Activated CD4-positive, alpha-beta T cell treated with anti-CD3 and anti-CD28 coated beads, Interleukin-2, amount 50 U/mL, for 4 hours (primary cell): ENCODE measurements at regions not wholly inside any gene's neighbourhood (a gene's known extent, or its start where the extent isn't known, plus 50 kb on each side); places are given as distances from the start of the nearest gene placed in this dataset.
"Not testable (repeated sequence)": the region's sequence is repeated elsewhere in the genome, so short reads cannot be mapped to it uniquely, and the experiment has no call there.

Experiments used
- DNase-seq, 2 experiments: peaks; one replicate each; pipeline ENCODE4 v3.0.0-alpha.2; 2020

- no peak for DNase-seq
These were observed 117.8 kb upstream of the GMDS start for GRCh38 chr6:2363211-2363610.

- no peak for DNase-seq
These were observed 115.8 kb upstream of the GMDS start for GRCh38 chr6:2361195-2361594.

- DNase-seq: no peak
These were observed 115.3 kb upstream of the GMDS start for GRCh38 chr6:2360716-2361115.

GRCh38 chr6:2360126-2360525 is 114.7 kb upstream of the GMDS start:
- DNase-seq: no peak

GRCh38 chr6:2355150-2355549 is 109.7 kb upstream of the GMDS start:
- no peak for DNase-seq

GRCh38 chr6:2354138-2354491 is 108.7 kb upstream of the GMDS start:
- DNase-seq: no peak

- DNase-seq: peak; percentile 29 to 44
These were observed 108.2 kb upstream of the GMDS start for GRCh38 chr6:2353412-2354137.

GRCh38 chr6:2351807-2352431 is 106.5 kb upstream of the GMDS start:
- no peak for DNase-seq

GRCh38 chr6:2351090-2351489 is 105.7 kb upstream of the GMDS start:
- DNase-seq: no peak

- no peak for DNase-seq
These were observed 100.7 kb upstream of the GMDS start for GRCh38 chr6:2346078-2346477.

- DNase-seq: no peak
These were observed 99.0 kb upstream of the GMDS start for GRCh38 chr6:2344319-2344905.

- no peak for DNase-seq
These were observed 82.2 kb upstream of the GMDS start for GRCh38 chr6:2327591-2327990.

GRCh38 chr6:2324166-2324953 is 79.0 kb upstream of the GMDS start:
- no peak for DNase-seq

GRCh38 chr6:2317498-2317897 is 72.1 kb upstream of the GMDS start:
- not testable (repeated sequence) for DNase-seq

GRCh38 chr6:2314641-2315040 is 69.2 kb upstream of the GMDS start:
- no peak for DNase-seq

- DNase-seq: no peak
These were observed 64.6 kb upstream of the GMDS start for GRCh38 chr6:2310042-2310441.

GRCh38 chr6:2309122-2309521 is 63.7 kb upstream of the GMDS start:
- no peak for DNase-seq

GRCh38 chr6:2307799-2308198 is 62.4 kb upstream of the GMDS start:
- DNase-seq: no peak

GRCh38 chr6:2305951-2306350 is 60.5 kb upstream of the GMDS start:
- DNase-seq: no peak

- DNase-seq: not testable (repeated sequence)
These were observed 57.1 kb upstream of the GMDS start for GRCh38 chr6:2302482-2302881.

GRCh38 chr6:2296781-2297180 is 51.4 kb upstream of the GMDS start:
- no peak for DNase-seq
